Dedifferentiated amniotic fluid mesenchymal stem cell (primary cell): ENCODE measurements at regions not wholly inside any gene's neighbourhood (a gene's known extent, or its start where the extent isn't known, plus 50 kb on each side); places are given as distances from the start of the nearest gene placed in this dataset.
"Not testable (repeated sequence)": the region's sequence is repeated elsewhere in the genome, so short reads cannot be mapped to it uniquely, and the experiment has no call there.

ENCODE experiments used
- DNase-seq: peaks from one replicate; pipeline ENCODE4 v3.0.0-alpha.2; 2016; ENCODE audit errors: extremely low spot score

- DNase-seq, result no peak
These were observed 276.2 kb downstream of the ASXL3 start for GRCh38 chr18:33854086-33854826.

GRCh38 chr18:33853187-33853586 lies 275.2 kb downstream of the ASXL3 start:
- DNase-seq, result no peak

GRCh38 chr18:33851546-33852078 lies 273.6 kb downstream of the ASXL3 start:
- no peak for DNase-seq

- no peak for DNase-seq
These were observed 271.7 kb downstream of the ASXL3 start for GRCh38 chr18:33849731-33850130.

- no peak for DNase-seq
These were observed 266.2 kb downstream of the ASXL3 start for GRCh38 chr18:33844232-33844631.

- DNase-seq, result no peak
These were observed 263.4 kb downstream of the ASXL3 start for GRCh38 chr18:33841221-33841967.

- DNase-seq, result no peak
These were observed 262.2 kb downstream of the ASXL3 start for GRCh38 chr18:33840212-33840593.

- DNase-seq, result peak; percentile 37
These were observed 261.6 kb downstream of the ASXL3 start for GRCh38 chr18:33839452-33840211.

GRCh38 chr18:33838054-33838453 lies 260.0 kb downstream of the ASXL3 start:
- no peak for DNase-seq

- no peak for DNase-seq
These were observed 259.2 kb downstream of the ASXL3 start for GRCh38 chr18:33837191-33837590.

- no peak for DNase-seq
These were observed 258.5 kb downstream of the ASXL3 start for GRCh38 chr18:33836564-33836963.

GRCh38 chr18:33835419-33835818 lies 257.4 kb downstream of the ASXL3 start:
- DNase-seq, result no peak

- DNase-seq, result no peak
These were observed 255.8 kb downstream of the ASXL3 start for GRCh38 chr18:33833842-33834241.

GRCh38 chr18:33831424-33831823 lies 253.4 kb downstream of the ASXL3 start:
- no peak for DNase-seq

GRCh38 chr18:33830213-33830612 lies 252.2 kb downstream of the ASXL3 start:
- DNase-seq, result no peak

- no peak for DNase-seq
These were observed 250.9 kb downstream of the ASXL3 start for GRCh38 chr18:33828949-33829348.

GRCh38 chr18:33826151-33826550 lies 248.1 kb downstream of the ASXL3 start:
- no peak for DNase-seq

- DNase-seq, result peak; percentile 41
These were observed 243.5 kb downstream of the ASXL3 start for GRCh38 chr18:33821503-33821902.

- no peak for DNase-seq
These were observed 242.7 kb downstream of the ASXL3 start for GRCh38 chr18:33820517-33821371.

GRCh38 chr18:33819692-33820343 lies 241.8 kb downstream of the ASXL3 start:
- not testable (repeated sequence) for DNase-seq

- DNase-seq, result no peak
These were observed 240.1 kb downstream of the ASXL3 start for GRCh38 chr18:33818145-33818544.
